H9 (cell line): ENCODE measurements at regions not wholly inside any gene's neighbourhood (a gene's known extent, or its start where the extent isn't known, plus 50 kb on each side); places are given as distances from the start of the nearest gene placed in this dataset.

Experiments used
- DNase-seq: peaks from one replicate; pipeline ENCODE4 v3.0.0-alpha.2; 2017
- H2AFZ ChIP-seq: one replicate; pipeline ENCODE4 v1.6.1; 2013; ENCODE audit warnings: mild to moderate bottlenecking, low read length, control low read depth, moderate library complexity
- H2AK5ac ChIP-seq: 2 replicates; pipeline ENCODE4 v1.6.1; 2013; ENCODE audit warnings: low read length, control low read depth, mixed read lengths; ENCODE audit not compliant: insufficient read length
- H2BK120ac ChIP-seq: one replicate; pipeline ENCODE4 v1.6.1; 2013; ENCODE audit warnings: low read depth, mild to moderate bottlenecking, low read length, control low read depth, inconsistent platforms; ENCODE audit not compliant: poor library complexity, severe bottlenecking
- H2BK12ac ChIP-seq: 2 replicates; pipeline ENCODE4 v1.6.1; 2013; ENCODE audit warnings: low read length, control low read depth, mixed read lengths, low read depth; ENCODE audit not compliant: insufficient read length
- H2BK15ac ChIP-seq: 2 replicates; pipeline ENCODE4 v1.6.1; 2013; ENCODE audit warnings: low read depth, low read length, control low read depth
- H2BK20ac ChIP-seq: one replicate; pipeline ENCODE4 v1.6.1; 2013; ENCODE audit warnings: low read depth, mild to moderate bottlenecking, low read length, control low read depth, inconsistent platforms; ENCODE audit not compliant: poor library complexity, severe bottlenecking
- H2BK5ac ChIP-seq: 2 replicates; pipeline ENCODE4 v1.6.1; 2013; ENCODE audit warnings: low read length, control low read depth, mixed read lengths; ENCODE audit not compliant: insufficient read length
- H3K14ac ChIP-seq: 2 replicates; pipeline ENCODE4 v1.6.1; 2013; ENCODE audit warnings: low read length, control low read depth; ENCODE audit not compliant: insufficient read depth
- H3K18ac ChIP-seq: 2 replicates; pipeline ENCODE4 v1.6.1; 2013; ENCODE audit warnings: low read depth, mild to moderate bottlenecking, mixed read lengths, low read length, control low read depth; ENCODE audit not compliant: insufficient read length
- H3K23ac ChIP-seq: 2 replicates; pipeline ENCODE4 v1.6.1; 2013; ENCODE audit warnings: low read length, control low read depth, mixed read lengths, low read depth; ENCODE audit not compliant: insufficient read length
- H3K23me2 ChIP-seq: 2 replicates; pipeline ENCODE4 v1.6.1; 2013; ENCODE audit warnings: low read depth, mild to moderate bottlenecking, mixed read lengths, low read length, control low read depth; ENCODE audit not compliant: insufficient read length, poor library complexity, severe bottlenecking
- H3K27ac ChIP-seq: 2 replicates; pipeline ENCODE4 v1.5.1; 2013; ENCODE audit warnings: low read length, control low read depth, mixed read lengths, low read depth; ENCODE audit not compliant: insufficient read length
- H3K27me3 ChIP-seq: 2 replicates; pipeline ENCODE4 v1.6.1; 2013; ENCODE audit warnings: low read length, control low read depth, inconsistent platforms; ENCODE audit not compliant: insufficient read depth
- H3K4ac ChIP-seq: 2 replicates; pipeline ENCODE4 v1.6.1; 2013; ENCODE audit warnings: low read depth, mild to moderate bottlenecking, control low read depth, inconsistent platforms, low read length, moderate library complexity
- H3K4me1 ChIP-seq: 2 replicates; pipeline ENCODE4 v1.6.1; 2013; ENCODE audit warnings: low read length, control low read depth, inconsistent platforms; ENCODE audit not compliant: insufficient read depth
- H3K4me2 ChIP-seq: 2 replicates; pipeline ENCODE4 v1.6.1; 2013; ENCODE audit warnings: low read length, control low read depth, mixed read lengths; ENCODE audit not compliant: insufficient read length, insufficient read depth
- H3K56ac ChIP-seq: 2 replicates; pipeline ENCODE4 v1.6.1; 2013; ENCODE audit warnings: low read depth, mild to moderate bottlenecking, mixed read lengths, low read length, control low read depth; ENCODE audit not compliant: insufficient read length
- H3K79me1 ChIP-seq: 2 replicates; pipeline ENCODE4 v1.6.1; 2013; ENCODE audit warnings: low read depth, mild to moderate bottlenecking, moderate library complexity, low read length, control low read depth, inconsistent platforms; ENCODE audit not compliant: insufficient read depth, poor library complexity, severe bottlenecking
- H3K79me2 ChIP-seq: 2 replicates; pipeline ENCODE4 v1.6.1; 2013; ENCODE audit warnings: low read length, control low read depth, inconsistent platforms; ENCODE audit not compliant: insufficient read depth
- H3K9ac ChIP-seq: 2 replicates; pipeline ENCODE4 v1.6.1; 2013; ENCODE audit warnings: low read length, control low read depth, mixed read lengths; ENCODE audit not compliant: insufficient read length; ENCODE audit errors: extremely low read depth
- H3K9me3 ChIP-seq: one replicate; pipeline ENCODE4 v1.6.1; 2013; ENCODE audit warnings: low read depth, low read length, inconsistent platforms; ENCODE audit not compliant: control insufficient read depth
- H3T11ph ChIP-seq: one replicate; pipeline ENCODE4 v1.6.1; 2013; ENCODE audit warnings: mild to moderate bottlenecking, low read length, control low read depth, inconsistent platforms
- H4K20me1 ChIP-seq: one replicate; pipeline ENCODE4 v1.6.1; 2013; ENCODE audit not compliant: control insufficient read depth, insufficient read length, insufficient read depth
- H4K5ac ChIP-seq: 2 replicates; pipeline ENCODE4 v1.6.1; 2013; ENCODE audit warnings: low read depth, mild to moderate bottlenecking, mixed read lengths, low read length, control low read depth; ENCODE audit not compliant: insufficient read length
- H4K8ac ChIP-seq: replicated peaks from 2 replicates; pipeline ENCODE4 v1.6.1; 2013; ENCODE audit warnings: low read length, control low read depth, mixed read lengths, low read depth; ENCODE audit not compliant: insufficient read length
- H4K91ac ChIP-seq: 2 replicates; pipeline ENCODE4 v1.6.1; 2013; ENCODE audit warnings: low read depth, mild to moderate bottlenecking, moderate library complexity, mixed read lengths, low read length, control low read depth; ENCODE audit not compliant: insufficient read length
- H3K27ac Mint-ChIP-seq, 3 experiments: 2 replicates in 2 of 3; 3 replicates in 1 of 3; pipeline ENCODE4 v1.8.0; 2020 to 2021; ENCODE audit warnings: mixed read lengths in 3 of 3, mild to moderate bottlenecking in 1 of 3, moderate library complexity in 1 of 3
- H3K27me3 Mint-ChIP-seq: 2 replicates; pipeline ENCODE4 v1.8.0; 2021; ENCODE audit warnings: low read depth, mild to moderate bottlenecking, moderate library complexity, mixed read lengths
- H3K36me3 Mint-ChIP-seq, 3 experiments: 2 replicates in 2 of 3; 3 replicates in 1 of 3; pipeline ENCODE4 v1.8.0; 2020 to 2021; ENCODE audit warnings: low read depth in 3 of 3, mixed read lengths in 3 of 3; ENCODE audit not compliant: insufficient read depth in 1 of 3
- H3K4me1 Mint-ChIP-seq, 2 experiments: 2 replicates each; pipeline ENCODE4 v1.8.0; 2020; ENCODE audit warnings: mixed read lengths in 2 of 2
- H3K4me3 Mint-ChIP-seq, 2 experiments: 2 replicates in 1 of 2; 3 replicates in 1 of 2; pipeline ENCODE4 v1.8.0; 2020 to 2021; ENCODE audit warnings: mild to moderate bottlenecking in 2 of 2, mixed read lengths in 2 of 2, moderate library complexity in 1 of 2
- H3K9me3 Mint-ChIP-seq, 2 experiments: 2 replicates in 1 of 2; 3 replicates in 1 of 2; pipeline ENCODE4 v1.8.0; 2020; ENCODE audit warnings: mild to moderate bottlenecking in 2 of 2, mixed read lengths in 2 of 2, moderate library complexity in 1 of 2
- WGBS: extraction: QIAGEN DNeasy Blood & Tissue Kit; methylation state at CpG from one replicate; pipeline ENCODE4 v1.1.7; 2013; ENCODE audit warnings: missing lambda C conversion rate, low lambda C conversion rate, mixed read lengths; ENCODE audit not compliant: insufficient read length; ENCODE audit errors: extremely low coverage; 5-methylcytosine and 5-hydroxymethylcytosine counted together
- TF ChIP-seq, protein P1 (sequence below): fragments of 200-600 bp; sonication (generic); conservative IDR thresholded peaks from 3 replicates; pipeline ENCODE4 v1.8.0; 2021; ENCODE audit warnings: antibody characterized with exemption, mild to moderate bottlenecking

DNA sequence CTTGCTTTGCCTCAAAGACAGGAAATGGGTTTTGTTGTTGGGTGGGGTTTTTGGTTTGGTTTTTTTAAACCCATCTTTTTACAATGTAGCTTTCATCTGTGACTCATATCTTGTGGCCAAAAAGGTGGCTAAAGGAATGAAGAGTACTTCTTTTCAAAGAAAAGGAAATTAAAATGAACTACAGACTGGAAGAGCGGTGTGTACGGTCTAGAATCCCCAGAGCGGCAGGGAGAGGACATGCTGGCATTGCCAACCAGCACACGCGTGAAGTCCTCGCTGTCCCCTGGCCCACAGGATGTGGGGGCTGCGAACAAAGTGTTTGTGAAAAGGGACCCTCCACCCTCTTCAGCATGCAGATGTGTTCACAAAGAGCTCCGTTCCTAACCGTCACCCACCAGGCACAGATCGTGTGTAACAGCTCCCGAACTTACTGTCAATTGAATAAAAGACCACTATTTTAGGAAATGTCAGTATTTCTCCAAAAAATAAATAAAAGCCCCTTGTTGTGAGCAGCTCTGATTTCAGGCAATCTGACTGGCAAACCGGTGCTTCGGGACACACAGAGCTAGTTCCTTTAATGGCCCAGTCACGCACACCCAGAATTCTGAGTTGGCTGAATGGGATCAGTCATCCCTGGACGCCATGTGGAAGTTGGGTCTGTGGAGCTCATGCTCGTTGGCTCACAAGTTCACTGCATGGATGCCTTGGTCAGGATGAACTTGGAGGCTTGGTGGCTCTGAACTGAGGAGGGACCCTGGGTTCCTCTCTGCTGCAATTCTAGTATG lies 602.9 kb downstream of the NPHP4 start:
- Histone ChIP-seq H3K9me3 (no peaks in the 10 kb centered on the region), H3K79me2 (no peaks in the 10 kb centered on the region), H3K23ac (no peak overlapping the region), H3K14ac (no peak overlapping the region), H2BK120ac (no peak overlapping the region), H4K5ac (no peak overlapping the region), H3K4ac (no peak overlapping the region), H4K8ac (no peak overlapping the region), H2BK20ac (no peak overlapping the region), H4K20me1 (no peaks in the 10 kb centered on the region), H2BK5ac (no peak overlapping the region), H3K4me1 (no peaks in the 10 kb centered on the region), H3K18ac (no peak overlapping the region), H3K27me3 (no peaks in the 10 kb centered on the region), H3K27ac (no peak overlapping the region), H3K4me2 (no peak overlapping the region), H3T11ph (no peak overlapping the region), H2BK15ac (no peak overlapping the region), H3K9ac (no peak overlapping the region), H2AK5ac (no peak overlapping the region), H2AFZ (no peak overlapping the region), H3K56ac (no peak overlapping the region), H2BK12ac (no peak overlapping the region), H4K91ac (no peak overlapping the region), H3K23me2 (no peaks in the 10 kb centered on the region), H3K79me1 (no peaks in the 10 kb centered on the region)
- Mint-ChIP-seq H3K27ac (no peak overlapping the region), H3K4me3 (no peak overlapping the region), H3K9me3 (no peaks in the 10 kb centered on the region), H3K36me3 (no peaks in the 10 kb centered on the region), H3K27me3 (peaks cover 10% of the 10 kb centered on the region), H3K4me1 (peaks cover 0 to 4% of the 10 kb centered on the region in 2 experiments; a peak in 1 of 4 replicates)
- WGBS, result no CpG with 5 or more reads among the region's 16 CpGs
- TF ChIP-seq, protein P1, sequence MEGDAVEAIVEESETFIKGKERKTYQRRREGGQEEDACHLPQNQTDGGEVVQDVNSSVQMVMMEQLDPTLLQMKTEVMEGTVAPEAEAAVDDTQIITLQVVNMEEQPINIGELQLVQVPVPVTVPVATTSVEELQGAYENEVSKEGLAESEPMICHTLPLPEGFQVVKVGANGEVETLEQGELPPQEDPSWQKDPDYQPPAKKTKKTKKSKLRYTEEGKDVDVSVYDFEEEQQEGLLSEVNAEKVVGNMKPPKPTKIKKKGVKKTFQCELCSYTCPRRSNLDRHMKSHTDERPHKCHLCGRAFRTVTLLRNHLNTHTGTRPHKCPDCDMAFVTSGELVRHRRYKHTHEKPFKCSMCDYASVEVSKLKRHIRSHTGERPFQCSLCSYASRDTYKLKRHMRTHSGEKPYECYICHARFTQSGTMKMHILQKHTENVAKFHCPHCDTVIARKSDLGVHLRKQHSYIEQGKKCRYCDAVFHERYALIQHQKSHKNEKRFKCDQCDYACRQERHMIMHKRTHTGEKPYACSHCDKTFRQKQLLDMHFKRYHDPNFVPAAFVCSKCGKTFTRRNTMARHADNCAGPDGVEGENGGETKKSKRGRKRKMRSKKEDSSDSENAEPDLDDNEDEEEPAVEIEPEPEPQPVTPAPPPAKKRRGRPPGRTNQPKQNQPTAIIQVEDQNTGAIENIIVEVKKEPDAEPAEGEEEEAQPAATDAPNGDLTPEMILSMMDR, result no peak
- no peak for DNase-seq
